Astrocyte (in vitro differentiated cells and primary cell): ENCODE measurements at regions not wholly inside any gene's neighbourhood (a gene's known extent, or its start where the extent isn't known, plus 50 kb on each side); places are given as distances from the start of the nearest gene placed in this dataset.

ENCODE experiments used
- CTCF ChIP-seq: IDR thresholded peaks from 2 replicates; pipeline ENCODE4 v1.5.1; 2011; ENCODE audit warnings: low read depth, mild to moderate bottlenecking, inconsistent platforms, low read length, moderate library complexity; ENCODE audit not compliant: insufficient read depth
- EZH2 ChIP-seq: IDR thresholded peaks from 2 replicates; pipeline ENCODE4 v1.6.1; 2012; ENCODE audit warnings: mild to moderate bottlenecking, low read length, inconsistent platforms; ENCODE audit not compliant: insufficient read depth

DNA sequence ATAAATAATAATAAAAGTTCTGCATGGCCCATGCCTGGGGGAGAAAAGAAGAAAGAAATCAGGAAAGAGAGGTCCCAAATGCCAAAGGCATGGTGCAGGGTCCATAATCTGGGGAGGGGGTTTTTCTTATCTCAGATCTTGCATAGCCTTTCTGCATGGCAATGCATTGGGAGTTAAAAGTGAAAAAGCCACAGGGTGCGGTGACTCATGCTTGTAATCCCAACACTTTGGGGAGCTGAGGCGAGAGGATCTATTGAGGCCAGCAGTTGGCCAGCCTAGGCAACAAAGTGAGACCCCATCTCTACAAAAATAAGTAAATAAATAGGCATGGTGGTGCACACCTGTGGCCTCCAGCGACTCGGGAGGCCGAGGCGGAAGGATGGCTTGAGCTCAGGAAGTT lies 76.8 kb upstream of the GATA2 start:
- TF ChIP-seq CTCF (no peak), EZH2 (no peak)
